Kidney epithelial cell (primary cell): ENCODE measurements at regions not wholly inside any gene's neighbourhood (a gene's known extent, or its start where the extent isn't known, plus 50 kb on each side); places are given as distances from the start of the nearest gene placed in this dataset.
A peak's percentile ranks its signal among the peaks of the same experiment; 100 is the strongest.

Source experiments
- DNase-seq: peaks from one replicate; pipeline ENCODE4 v3.0.0-alpha.2; 2010; ENCODE audit warnings: low read depth
- H3K27me3 ChIP-seq: 2 replicates; pipeline ENCODE4 v1.6.0; 2011; ENCODE audit warnings: low read length; ENCODE audit not compliant: control insufficient read depth, insufficient read depth
- H3K36me3 ChIP-seq: 2 replicates; pipeline ENCODE4 v1.5.1; 2011; ENCODE audit warnings: low read length; ENCODE audit not compliant: control insufficient read depth, insufficient read depth
- H3K4me3 ChIP-seq: 2 replicates; pipeline ENCODE4 v1.5.1; 2011; ENCODE audit warnings: low read depth, mild to moderate bottlenecking, control low read depth, low read length
- CTCF ChIP-seq: IDR thresholded peaks from 2 replicates; pipeline ENCODE4 v1.5.1; 2011; ENCODE audit warnings: mild to moderate bottlenecking, moderate library complexity, low read length, control low read depth, inconsistent platforms; ENCODE audit not compliant: insufficient read depth, poor library complexity, severe bottlenecking

GRCh38 chr12:67147447-67147846 lies 121.7 kb upstream of the CAND1 start:
- no peak for TF ChIP-seq CTCF
- no peak overlapping the region for H3K4me3 ChIP-seq
- DNase-seq = no peak
- no peaks in the 10 kb centered on the region for H3K36me3 ChIP-seq
- no peaks in the 10 kb centered on the region for H3K27me3 ChIP-seq

GRCh38 chr12:67148265-67148664 lies 120.9 kb upstream of the CAND1 start:
- Histone ChIP-seq H3K36me3 (no peaks in the 10 kb centered on the region), H3K4me3 (no peak overlapping the region), H3K27me3 (no peaks in the 10 kb centered on the region)
- no peak for TF ChIP-seq CTCF
- no peak for DNase-seq

- DNase-seq = no peak
- no peaks in the 10 kb centered on the region for H3K36me3 ChIP-seq
- TF ChIP-seq CTCF = no peak
- no peaks in the 10 kb centered on the region for H3K27me3 ChIP-seq
- no peak overlapping the region for H3K4me3 ChIP-seq
Observed at GRCh38 chr12:67151886-67152285, 117.3 kb upstream of the CAND1 start.

GRCh38 chr12:67152451-67152850 lies 116.7 kb upstream of the CAND1 start:
- DNase-seq = no peak
- H3K27me3 ChIP-seq = no peaks in the 10 kb centered on the region
- TF ChIP-seq CTCF = no peak
- no peaks in the 10 kb centered on the region for H3K36me3 ChIP-seq
- H3K4me3 ChIP-seq = no peak overlapping the region

- no peak for TF ChIP-seq CTCF
- no peak for DNase-seq
- Histone ChIP-seq H3K27me3 (no peaks in the 10 kb centered on the region), H3K36me3 (no peaks in the 10 kb centered on the region), H3K4me3 (no peak overlapping the region)
Observed at GRCh38 chr12:67154901-67155300, 114.3 kb upstream of the CAND1 start.

GRCh38 chr12:67155863-67156262 lies 113.3 kb upstream of the CAND1 start:
- DNase-seq = peak; percentile 23
- no peak for TF ChIP-seq CTCF
- Histone ChIP-seq H3K4me3 (no peak overlapping the region), H3K36me3 (no peaks in the 10 kb centered on the region), H3K27me3 (no peaks in the 10 kb centered on the region)
